H9 (cell line): ENCODE measurements at regions not wholly inside any gene's neighbourhood (a gene's known extent, or its start where the extent isn't known, plus 50 kb on each side); places are given as distances from the start of the nearest gene placed in this dataset.

Experiments
- DNase-seq: peaks from one replicate; pipeline ENCODE4 v3.0.0-alpha.2; 2017
- H2AFZ ChIP-seq: one replicate; pipeline ENCODE4 v1.6.1; 2013; ENCODE audit warnings: mild to moderate bottlenecking, low read length, control low read depth, moderate library complexity
- H2AK5ac ChIP-seq: 2 replicates; pipeline ENCODE4 v1.6.1; 2013; ENCODE audit warnings: low read length, control low read depth, mixed read lengths; ENCODE audit not compliant: insufficient read length
- H2BK120ac ChIP-seq: one replicate; pipeline ENCODE4 v1.6.1; 2013; ENCODE audit warnings: low read depth, mild to moderate bottlenecking, low read length, control low read depth, inconsistent platforms; ENCODE audit not compliant: poor library complexity, severe bottlenecking
- H2BK12ac ChIP-seq: 2 replicates; pipeline ENCODE4 v1.6.1; 2013; ENCODE audit warnings: low read length, control low read depth, mixed read lengths, low read depth; ENCODE audit not compliant: insufficient read length
- H2BK15ac ChIP-seq: 2 replicates; pipeline ENCODE4 v1.6.1; 2013; ENCODE audit warnings: low read depth, low read length, control low read depth
- H2BK20ac ChIP-seq: one replicate; pipeline ENCODE4 v1.6.1; 2013; ENCODE audit warnings: low read depth, mild to moderate bottlenecking, low read length, control low read depth, inconsistent platforms; ENCODE audit not compliant: poor library complexity, severe bottlenecking
- H2BK5ac ChIP-seq: 2 replicates; pipeline ENCODE4 v1.6.1; 2013; ENCODE audit warnings: low read length, control low read depth, mixed read lengths; ENCODE audit not compliant: insufficient read length
- H3K14ac ChIP-seq: 2 replicates; pipeline ENCODE4 v1.6.1; 2013; ENCODE audit warnings: low read length, control low read depth; ENCODE audit not compliant: insufficient read depth
- H3K18ac ChIP-seq: 2 replicates; pipeline ENCODE4 v1.6.1; 2013; ENCODE audit warnings: low read depth, mild to moderate bottlenecking, mixed read lengths, low read length, control low read depth; ENCODE audit not compliant: insufficient read length
- H3K23ac ChIP-seq: 2 replicates; pipeline ENCODE4 v1.6.1; 2013; ENCODE audit warnings: low read length, control low read depth, mixed read lengths, low read depth; ENCODE audit not compliant: insufficient read length
- H3K23me2 ChIP-seq: 2 replicates; pipeline ENCODE4 v1.6.1; 2013; ENCODE audit warnings: low read depth, mild to moderate bottlenecking, mixed read lengths, low read length, control low read depth; ENCODE audit not compliant: insufficient read length, poor library complexity, severe bottlenecking
- H3K27ac ChIP-seq: 2 replicates; pipeline ENCODE4 v1.5.1; 2013; ENCODE audit warnings: low read length, control low read depth, mixed read lengths, low read depth; ENCODE audit not compliant: insufficient read length
- H3K27me3 ChIP-seq: 2 replicates; pipeline ENCODE4 v1.6.1; 2013; ENCODE audit warnings: low read length, control low read depth, inconsistent platforms; ENCODE audit not compliant: insufficient read depth
- H3K4ac ChIP-seq: 2 replicates; pipeline ENCODE4 v1.6.1; 2013; ENCODE audit warnings: low read depth, mild to moderate bottlenecking, control low read depth, inconsistent platforms, low read length, moderate library complexity
- H3K4me1 ChIP-seq: 2 replicates; pipeline ENCODE4 v1.6.1; 2013; ENCODE audit warnings: low read length, control low read depth, inconsistent platforms; ENCODE audit not compliant: insufficient read depth
- H3K4me2 ChIP-seq: 2 replicates; pipeline ENCODE4 v1.6.1; 2013; ENCODE audit warnings: low read length, control low read depth, mixed read lengths; ENCODE audit not compliant: insufficient read length, insufficient read depth
- H3K56ac ChIP-seq: 2 replicates; pipeline ENCODE4 v1.6.1; 2013; ENCODE audit warnings: low read depth, mild to moderate bottlenecking, mixed read lengths, low read length, control low read depth; ENCODE audit not compliant: insufficient read length
- H3K79me1 ChIP-seq: 2 replicates; pipeline ENCODE4 v1.6.1; 2013; ENCODE audit warnings: low read depth, mild to moderate bottlenecking, moderate library complexity, low read length, control low read depth, inconsistent platforms; ENCODE audit not compliant: insufficient read depth, poor library complexity, severe bottlenecking
- H3K79me2 ChIP-seq: 2 replicates; pipeline ENCODE4 v1.6.1; 2013; ENCODE audit warnings: low read length, control low read depth, inconsistent platforms; ENCODE audit not compliant: insufficient read depth
- H3K9ac ChIP-seq: 2 replicates; pipeline ENCODE4 v1.6.1; 2013; ENCODE audit warnings: low read length, control low read depth, mixed read lengths; ENCODE audit not compliant: insufficient read length; ENCODE audit errors: extremely low read depth
- H3K9me3 ChIP-seq: one replicate; pipeline ENCODE4 v1.6.1; 2013; ENCODE audit warnings: low read depth, low read length, inconsistent platforms; ENCODE audit not compliant: control insufficient read depth
- H3T11ph ChIP-seq: one replicate; pipeline ENCODE4 v1.6.1; 2013; ENCODE audit warnings: mild to moderate bottlenecking, low read length, control low read depth, inconsistent platforms
- H4K20me1 ChIP-seq: one replicate; pipeline ENCODE4 v1.6.1; 2013; ENCODE audit not compliant: control insufficient read depth, insufficient read length, insufficient read depth
- H4K5ac ChIP-seq: 2 replicates; pipeline ENCODE4 v1.6.1; 2013; ENCODE audit warnings: low read depth, mild to moderate bottlenecking, mixed read lengths, low read length, control low read depth; ENCODE audit not compliant: insufficient read length
- H4K8ac ChIP-seq: replicated peaks from 2 replicates; pipeline ENCODE4 v1.6.1; 2013; ENCODE audit warnings: low read length, control low read depth, mixed read lengths, low read depth; ENCODE audit not compliant: insufficient read length
- H4K91ac ChIP-seq: 2 replicates; pipeline ENCODE4 v1.6.1; 2013; ENCODE audit warnings: low read depth, mild to moderate bottlenecking, moderate library complexity, mixed read lengths, low read length, control low read depth; ENCODE audit not compliant: insufficient read length
- H3K27ac Mint-ChIP-seq, 3 experiments: 2 replicates in 2 of 3; 3 replicates in 1 of 3; pipeline ENCODE4 v1.8.0; 2020 to 2021; ENCODE audit warnings: mixed read lengths in 3 of 3, mild to moderate bottlenecking in 1 of 3, moderate library complexity in 1 of 3
- H3K27me3 Mint-ChIP-seq: 2 replicates; pipeline ENCODE4 v1.8.0; 2021; ENCODE audit warnings: low read depth, mild to moderate bottlenecking, moderate library complexity, mixed read lengths
- H3K36me3 Mint-ChIP-seq, 3 experiments: 2 replicates in 2 of 3; 3 replicates in 1 of 3; pipeline ENCODE4 v1.8.0; 2020 to 2021; ENCODE audit warnings: low read depth in 3 of 3, mixed read lengths in 3 of 3; ENCODE audit not compliant: insufficient read depth in 1 of 3
- H3K4me1 Mint-ChIP-seq, 2 experiments: 2 replicates each; pipeline ENCODE4 v1.8.0; 2020; ENCODE audit warnings: mixed read lengths in 2 of 2
- H3K4me3 Mint-ChIP-seq, 2 experiments: 2 replicates in 1 of 2; 3 replicates in 1 of 2; pipeline ENCODE4 v1.8.0; 2020 to 2021; ENCODE audit warnings: mild to moderate bottlenecking in 2 of 2, mixed read lengths in 2 of 2, moderate library complexity in 1 of 2
- H3K9me3 Mint-ChIP-seq, 2 experiments: 2 replicates in 1 of 2; 3 replicates in 1 of 2; pipeline ENCODE4 v1.8.0; 2020; ENCODE audit warnings: mild to moderate bottlenecking in 2 of 2, mixed read lengths in 2 of 2, moderate library complexity in 1 of 2
- CTCF ChIP-seq: fragments of 200-600 bp; sonication (generic); conservative IDR thresholded peaks from 3 replicates; pipeline ENCODE4 v1.8.0; 2021; ENCODE audit warnings: antibody characterized with exemption, mild to moderate bottlenecking

- no peak overlapping the region for H4K91ac ChIP-seq
- TF ChIP-seq CTCF: no peak
- no peaks in the 10 kb centered on the region for H3K4me1 ChIP-seq
- no peak overlapping the region for H3K14ac ChIP-seq
- peaks cover 0 to 4% of the 10 kb centered on the region in 2 experiments; a peak in 2 of 4 replicates for H3K4me1 Mint-ChIP-seq
- no peak overlapping the region for H4K8ac ChIP-seq
- no peaks in the 10 kb centered on the region for H3K23me2 ChIP-seq
- DNase-seq: no peak
- H3K79me2 ChIP-seq: no peaks in the 10 kb centered on the region
- no peak overlapping the region for H3K4ac ChIP-seq
- no peak overlapping the region for H2BK20ac ChIP-seq
- H3K27ac ChIP-seq: no peak overlapping the region
- H3K27me3 Mint-ChIP-seq: no peaks in the 10 kb centered on the region; the same call in 1 of the 2 replicates
- no peak overlapping the region for H3K56ac ChIP-seq
- no peak overlapping the region for H2BK5ac ChIP-seq
- no peak overlapping the region for H3K23ac ChIP-seq
- 0 out of 5 replicates have a peak, but pooled peaks cover 0 to 2% of the 10 kb centered on the region in 2 experiments for H3K9me3 Mint-ChIP-seq
- H3K4me2 ChIP-seq: no peak overlapping the region
- no peak overlapping the region for H3K9ac ChIP-seq
- no peak overlapping the region for H2AK5ac ChIP-seq
- H3K18ac ChIP-seq: no peak overlapping the region
- no peak overlapping the region for H2BK12ac ChIP-seq
- H3K4me3 Mint-ChIP-seq: no peak overlapping the region
- no peaks in the 10 kb centered on the region for H3K36me3 Mint-ChIP-seq
- no peaks in the 10 kb centered on the region for H4K20me1 ChIP-seq
- H4K5ac ChIP-seq: no peak overlapping the region
- no peak overlapping the region for H2BK120ac ChIP-seq
- no peaks in the 10 kb centered on the region for H3K27me3 ChIP-seq
- no peak overlapping the region for H3T11ph ChIP-seq
- H3K79me1 ChIP-seq: no peaks in the 10 kb centered on the region
- no peak overlapping the region for H2AFZ ChIP-seq
- no peak overlapping the region for H3K27ac Mint-ChIP-seq
- H2BK15ac ChIP-seq: no peak overlapping the region
- no peaks in the 10 kb centered on the region for H3K9me3 ChIP-seq
Observed at GRCh38 chr3:117567906-117568305, 858.3 kb downstream of the TUSC7 start.
